ENCODE measurements at regions not wholly inside any gene's neighbourhood (a gene's known extent, or its start where the extent isn't known, plus 50 kb on each side); places are given as distances from the start of the nearest gene placed in this dataset.

DNA sequence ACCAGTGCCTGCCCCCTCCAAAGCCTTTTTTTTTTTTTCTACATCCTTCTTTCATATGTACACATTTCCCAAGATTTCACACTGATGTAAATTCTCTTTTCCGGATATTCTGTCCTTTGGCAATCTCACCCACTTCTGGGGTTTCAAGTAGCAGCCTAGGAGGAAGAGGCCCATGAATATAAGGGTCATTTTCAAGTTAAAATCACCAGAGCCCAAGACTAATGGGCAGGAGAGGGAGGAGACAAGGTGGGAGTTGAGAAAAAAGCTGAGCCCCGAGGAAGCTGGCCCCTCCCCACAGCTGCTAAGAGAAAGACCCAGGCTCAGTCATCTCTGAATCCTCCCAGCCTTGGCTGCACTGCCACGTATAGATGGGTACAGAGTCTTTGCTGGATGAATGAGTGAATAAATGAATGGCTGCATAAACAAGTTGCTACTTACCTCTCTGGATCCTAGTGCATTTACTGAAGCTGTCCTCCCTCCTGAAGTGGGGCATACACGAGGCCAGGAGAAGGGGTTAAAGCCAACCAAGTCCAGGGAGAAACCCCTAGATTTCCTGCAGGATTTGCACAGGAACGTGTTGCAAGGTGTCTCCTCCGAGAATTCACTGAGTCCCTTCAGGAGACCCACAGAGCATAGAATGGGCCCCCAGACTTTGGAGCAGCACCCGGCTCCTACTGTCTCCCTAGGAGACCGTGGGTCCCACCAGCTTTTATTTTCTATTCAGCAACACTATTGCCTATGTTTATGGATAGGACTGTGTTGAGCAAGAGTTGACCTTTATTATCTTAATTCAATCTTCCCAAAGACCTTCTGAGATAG lies 100.8 kb upstream of the LIPC start:
- DNase-seq = no peak

DNA sequence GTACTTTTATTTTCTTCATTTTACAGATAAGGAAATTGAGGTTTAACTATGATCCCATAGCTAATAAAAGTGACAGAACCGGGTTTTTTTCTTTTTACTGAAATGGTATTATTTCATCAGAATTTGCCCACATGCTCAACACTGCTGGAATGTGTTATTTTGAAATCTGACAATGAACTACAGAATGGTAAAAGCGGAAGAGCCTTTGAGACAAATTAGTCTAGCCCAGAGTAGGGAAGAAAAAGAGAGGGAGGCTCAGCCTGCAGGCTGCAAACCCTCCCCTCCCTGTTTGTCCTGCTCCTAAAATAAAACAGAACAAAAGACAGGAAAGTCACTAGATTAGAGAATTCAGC lies 100.3 kb upstream of the LIPC start:
- DNase-seq = no peak

DNA sequence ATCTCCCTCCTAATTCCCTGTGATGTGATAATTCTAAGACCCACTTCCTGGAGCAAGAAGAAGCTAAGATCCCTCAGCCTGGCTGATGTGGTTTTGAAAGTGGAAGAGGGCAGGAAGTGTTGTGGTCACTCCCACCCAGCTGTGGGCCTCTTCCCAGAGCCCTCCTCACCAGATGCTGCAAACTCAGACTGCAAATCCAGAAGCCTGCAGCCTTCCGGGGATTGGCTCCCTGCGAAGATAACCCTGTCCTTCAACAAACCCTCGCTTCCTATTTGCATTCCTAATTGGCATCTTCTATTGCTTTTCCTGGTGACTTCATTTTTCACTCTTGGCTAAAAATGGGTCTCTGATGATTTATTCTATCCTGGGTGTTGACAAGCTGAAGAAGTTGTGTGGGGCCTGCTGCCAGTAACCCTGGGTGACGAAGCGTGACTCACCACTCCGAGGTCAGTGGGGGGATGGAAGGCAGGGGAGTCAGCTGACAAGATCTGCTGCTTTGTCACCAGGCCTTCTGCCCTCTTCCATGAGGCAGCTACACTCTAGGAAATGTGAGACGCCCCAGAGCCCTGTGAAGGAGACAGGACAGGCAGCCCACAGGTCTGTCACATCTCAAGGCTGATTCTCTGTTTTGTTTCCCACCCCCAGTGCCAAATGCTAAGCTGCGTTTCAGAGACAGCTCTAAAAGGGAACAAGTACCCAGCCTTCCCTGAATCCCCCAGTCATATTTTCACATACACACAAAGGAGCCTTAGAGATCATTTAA lies 99.7 kb upstream of the LIPC start:
- DNase-seq = peak; percentile 97

DNA sequence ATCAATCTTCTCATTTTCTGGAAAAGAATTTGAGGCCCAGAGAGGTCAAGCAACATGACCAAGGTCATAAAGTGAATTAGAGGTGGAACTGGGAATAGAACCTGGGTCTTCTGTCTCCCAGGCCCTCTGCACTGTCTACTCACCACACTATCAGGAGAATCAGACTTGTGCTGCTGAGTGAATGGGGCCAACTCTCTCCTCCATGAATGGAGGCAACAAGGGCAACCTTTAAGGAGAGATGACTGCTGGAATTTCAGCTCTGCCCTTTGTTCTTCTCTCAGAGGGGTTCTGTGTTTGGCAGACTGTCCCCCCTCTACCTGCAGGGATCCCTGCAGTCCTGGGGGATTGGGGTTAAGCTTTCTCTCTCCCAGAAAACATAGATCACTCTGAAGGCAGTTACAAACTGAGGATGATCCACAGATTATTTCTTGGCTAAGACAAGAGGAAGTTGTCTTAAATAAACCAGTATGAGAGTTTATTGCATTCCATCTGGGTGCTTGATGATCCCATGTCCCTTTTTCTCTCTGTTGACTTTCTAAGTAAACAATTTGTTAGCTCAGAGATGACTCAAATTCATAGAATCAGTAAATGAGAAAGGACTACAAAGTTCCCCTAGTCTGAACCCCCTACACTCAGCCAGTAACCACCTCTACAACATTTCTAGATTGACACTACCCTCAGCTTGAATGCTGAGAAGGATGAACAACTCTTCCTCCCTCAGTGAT lies 99.0 kb upstream of the LIPC start:
- no peak for DNase-seq

DNA sequence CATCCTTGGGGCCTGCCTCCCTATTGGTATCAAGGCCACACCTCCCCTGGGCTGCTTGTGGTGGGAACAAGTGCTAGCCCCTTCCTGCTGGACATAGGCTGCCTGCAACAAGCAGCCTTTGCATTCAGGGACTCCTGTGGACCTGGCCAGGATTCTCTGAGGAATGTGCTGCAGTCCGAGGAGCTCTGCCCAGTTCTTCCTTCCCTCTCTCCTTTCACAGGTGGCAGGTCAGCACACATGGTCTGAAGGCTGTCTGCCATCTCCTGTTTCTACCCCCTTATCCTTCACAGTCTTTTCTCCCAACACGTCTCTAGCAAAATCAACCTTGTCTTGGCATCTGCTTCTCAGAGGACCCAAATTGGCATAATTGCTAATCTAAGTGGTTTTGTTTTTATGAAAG lies 97.0 kb upstream of the LIPC start:
- DNase-seq = no peak

DNA sequence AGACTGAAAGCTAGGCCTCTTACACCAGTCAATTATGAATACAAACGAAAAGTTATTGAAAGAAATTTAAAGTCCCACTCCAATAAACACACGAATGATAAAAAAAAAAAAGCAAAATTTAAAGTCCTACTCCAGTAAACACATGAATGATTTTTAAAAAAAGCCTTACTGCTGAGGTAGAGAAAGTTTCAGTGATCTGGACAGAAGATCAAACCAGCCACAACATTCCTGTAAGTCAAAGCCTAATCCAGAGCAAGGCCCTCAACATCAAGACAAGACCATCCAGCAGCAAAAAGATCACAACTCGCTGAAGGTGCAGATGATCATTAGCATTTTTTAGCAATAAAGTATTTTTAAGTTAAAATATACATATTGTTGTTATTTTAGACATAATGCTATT lies 95.6 kb upstream of the LIPC start:
- DNase-seq = no peak

DNA sequence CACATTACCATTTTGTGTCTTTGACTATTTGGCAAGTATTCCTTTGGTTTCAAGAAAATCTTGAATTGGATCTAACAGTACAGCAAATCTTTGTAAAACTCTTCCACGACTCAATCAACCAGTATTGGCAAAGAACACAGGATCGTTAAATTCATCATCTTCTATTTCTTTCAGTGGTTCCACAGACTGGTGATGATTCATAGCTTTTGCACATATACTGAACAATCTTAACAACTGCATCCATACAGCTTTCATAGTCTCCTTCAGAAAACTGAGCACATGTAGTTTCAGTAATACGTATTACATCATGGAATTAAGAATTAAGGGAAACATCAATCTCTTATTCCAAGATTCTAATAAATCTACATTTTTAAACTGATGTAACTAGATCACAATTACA lies 91.6 kb upstream of the LIPC start:
- DNase-seq = no peak

DNA sequence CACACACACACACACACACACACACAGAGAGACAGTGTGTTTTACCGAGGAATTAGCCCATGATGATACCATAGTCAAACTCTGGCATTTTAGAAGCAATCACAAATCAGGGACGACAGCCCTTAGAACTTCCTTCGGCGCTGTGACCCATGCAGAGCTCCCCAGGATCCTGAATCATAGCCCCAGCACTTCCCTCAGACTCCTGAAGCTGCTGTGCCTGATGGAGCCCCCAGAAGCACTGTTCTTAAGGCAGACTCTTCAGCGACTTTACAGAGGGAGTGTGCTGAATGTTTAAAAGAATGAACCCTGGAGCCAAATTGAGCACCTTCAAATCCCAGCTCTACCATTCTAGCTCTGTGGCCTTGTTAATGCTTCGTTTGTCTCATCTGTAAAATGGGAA lies 89.3 kb upstream of the LIPC start:
- no peak for DNase-seq

DNA sequence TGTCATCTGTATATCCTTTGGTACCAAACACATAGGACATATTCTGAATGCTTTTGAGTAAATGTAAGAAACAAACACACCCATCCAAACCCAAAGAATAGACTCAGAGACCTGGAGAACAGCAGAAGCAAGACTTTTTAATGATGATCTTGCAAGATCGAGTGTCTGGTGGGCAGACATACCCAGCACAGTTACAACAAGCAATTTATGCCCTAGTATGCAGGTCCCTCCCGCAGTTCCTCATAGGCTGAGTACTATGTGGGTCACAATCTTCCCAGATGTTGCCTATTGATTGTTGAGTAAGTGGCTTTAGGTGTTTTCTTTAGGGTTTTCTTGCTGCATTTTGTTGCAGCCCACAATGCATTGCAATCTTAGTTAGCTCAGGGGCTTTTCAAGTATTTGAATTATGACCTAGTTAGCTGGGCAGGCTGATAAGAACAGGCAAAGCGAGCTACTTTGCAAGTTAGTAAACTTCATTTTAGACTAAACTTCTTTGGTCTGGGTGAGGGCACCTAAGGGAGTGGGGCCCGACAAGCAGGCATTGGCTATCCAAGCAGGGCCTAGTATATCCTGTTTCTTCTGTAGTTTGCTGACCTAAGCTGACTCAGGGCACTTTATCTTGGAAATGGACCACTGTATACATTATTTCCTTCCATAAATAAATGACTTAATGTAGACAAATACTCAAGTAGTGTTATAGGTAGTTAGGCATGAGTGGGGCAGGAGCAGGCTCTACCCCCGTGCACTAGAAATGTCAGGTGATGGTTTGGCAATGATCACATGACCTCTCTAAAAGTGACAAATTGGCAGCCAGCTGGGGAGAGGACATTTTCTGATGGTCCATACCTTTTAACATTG lies 87.3 kb upstream of the LIPC start:
- DNase-seq = no peak

DNA sequence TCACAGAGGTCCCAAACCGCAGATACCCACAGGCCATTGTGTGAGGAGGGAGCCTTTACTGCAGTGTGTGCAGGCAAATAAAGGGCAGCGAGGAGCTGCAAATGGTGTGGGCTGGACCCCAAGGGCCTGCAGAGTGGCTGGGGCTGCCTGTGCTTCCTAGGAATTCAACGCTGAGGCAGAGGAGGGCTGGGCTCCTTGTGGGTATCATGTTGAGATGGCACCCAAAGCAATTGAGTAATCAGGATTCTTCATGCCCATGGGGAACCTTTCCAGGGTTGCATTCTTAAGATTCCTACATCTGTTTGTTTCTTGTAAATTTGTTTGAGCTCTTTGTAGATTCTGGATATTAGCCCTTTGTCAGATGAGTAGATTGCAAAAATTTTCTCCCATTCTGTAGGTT lies 85.4 kb upstream of the LIPC start:
- DNase-seq = no peak

DNA sequence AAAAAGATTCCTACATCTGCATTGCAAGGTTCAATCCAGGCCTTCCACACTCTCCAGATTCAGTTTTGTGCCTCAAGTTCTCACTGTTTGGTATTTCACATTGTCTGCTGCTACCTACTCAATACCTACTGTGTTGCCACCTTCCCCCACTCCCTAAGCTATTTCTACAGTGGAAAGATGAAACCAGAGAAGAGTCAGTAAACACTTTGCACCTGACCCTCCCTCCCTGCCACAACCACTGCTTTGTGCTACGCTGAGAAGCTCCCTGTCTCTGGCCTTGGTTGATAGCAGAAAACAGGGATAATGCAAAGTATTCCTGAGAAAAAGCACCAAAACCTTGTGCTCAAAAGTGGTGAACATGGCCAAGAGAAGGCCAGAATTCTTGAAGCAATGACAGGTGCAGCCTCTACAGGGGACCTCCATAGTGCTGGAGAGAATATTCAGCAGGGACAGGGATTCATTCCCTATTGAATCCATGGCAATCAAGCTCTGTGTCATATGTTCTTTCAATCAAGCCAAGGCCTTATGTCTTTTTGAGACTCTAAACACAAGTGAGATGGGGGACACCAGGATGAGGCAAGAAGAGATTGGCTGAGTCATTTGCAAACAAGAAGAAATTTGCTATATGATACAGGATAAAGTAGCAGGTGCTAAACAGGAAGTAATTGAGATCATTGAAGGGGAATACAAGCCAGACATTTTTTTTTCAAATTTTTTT lies 83.5 kb upstream of the LIPC start:
- peak; percentile 7 for DNase-seq

DNA sequence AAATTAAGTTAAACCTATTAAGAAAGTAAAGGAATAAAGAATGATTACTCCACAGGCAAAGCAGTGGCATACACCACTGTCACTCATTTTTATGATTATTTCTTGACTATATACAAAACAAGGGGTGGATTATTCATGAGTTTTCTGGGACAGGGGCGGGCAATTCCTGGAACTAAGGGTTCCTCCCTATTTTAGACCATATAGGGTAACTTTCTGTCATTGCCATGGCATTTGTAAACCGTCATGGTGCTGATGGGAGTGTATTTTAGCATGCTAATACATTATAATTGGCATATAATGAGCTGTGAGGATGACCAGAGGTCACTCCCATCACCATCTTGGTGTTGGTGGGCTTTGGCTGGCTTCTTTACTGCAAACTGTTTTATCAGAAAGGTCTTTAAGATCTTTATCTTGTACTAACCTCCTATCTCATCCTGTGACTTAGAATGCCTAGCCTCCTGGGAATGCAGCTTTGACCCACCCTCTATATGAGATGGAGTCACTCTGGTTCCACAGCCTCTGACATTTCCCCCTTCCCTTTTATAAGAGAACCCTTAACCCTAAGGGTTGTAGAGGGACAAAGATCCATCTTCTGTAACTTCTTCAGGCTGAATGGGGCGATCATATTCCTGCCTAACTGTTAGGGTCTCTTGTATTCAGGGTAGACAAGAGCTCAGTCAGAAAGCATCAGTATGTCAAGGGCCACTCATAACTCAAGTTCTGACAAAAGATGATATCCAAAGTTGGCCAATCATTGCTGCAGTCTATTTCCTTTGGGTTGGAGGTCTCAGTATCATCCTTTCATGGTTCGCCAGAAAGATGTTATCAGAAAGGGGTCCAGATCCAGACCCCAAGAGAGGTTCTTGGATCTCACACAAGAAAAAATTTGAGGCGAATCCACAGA lies 79.5 kb upstream of the LIPC start:
- no peak for DNase-seq

DNA sequence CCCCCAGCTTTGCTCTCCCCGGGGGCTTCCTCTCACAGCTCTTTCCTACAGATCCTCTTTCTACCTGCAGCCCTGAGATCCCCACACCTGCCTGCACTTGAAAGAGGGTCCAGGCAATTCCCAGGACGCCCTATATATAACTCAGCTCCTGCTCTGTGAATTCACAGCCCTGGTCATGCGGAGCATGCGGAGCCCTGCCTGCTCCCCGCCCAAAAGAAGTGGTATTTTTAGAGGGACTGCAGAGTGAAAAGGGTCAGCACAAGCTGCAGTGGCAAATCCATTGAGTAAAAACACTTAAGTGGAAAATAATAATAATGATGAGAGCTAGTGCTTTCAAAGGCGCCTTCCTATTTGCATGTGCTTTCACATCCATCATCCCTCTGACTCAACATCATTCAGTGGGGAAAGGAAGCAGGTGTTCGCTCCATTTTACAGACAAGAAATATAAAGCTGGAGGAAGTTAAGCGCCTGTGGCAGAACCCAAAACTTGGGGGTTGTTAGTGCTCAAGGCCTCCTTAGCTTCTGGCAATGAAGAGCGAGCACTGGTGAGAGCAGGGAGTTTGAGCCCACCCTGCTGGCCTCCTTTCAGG lies 76.3 kb upstream of the LIPC start:
- peak; percentile 68 for DNase-seq

DNA sequence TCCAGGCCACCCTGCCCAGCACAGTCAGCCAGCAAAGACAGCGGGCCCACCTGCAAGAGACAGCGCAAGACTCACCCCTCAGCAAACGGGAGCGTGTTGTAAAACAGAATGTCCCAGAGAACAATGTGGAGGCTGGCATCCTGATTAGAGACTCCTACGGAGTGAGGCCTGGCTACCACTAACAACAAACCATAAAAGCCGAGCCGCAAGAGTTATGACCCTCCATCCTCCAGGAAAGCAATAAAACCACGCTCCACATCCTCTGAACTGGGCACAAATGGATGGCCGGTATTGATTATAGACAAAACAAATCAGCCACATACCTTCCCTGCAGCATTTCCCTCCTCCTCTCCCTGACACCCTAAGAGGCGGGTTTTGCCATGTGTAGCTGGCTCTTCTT lies 75.8 kb upstream of the LIPC start:
- no peak for DNase-seq

DNA sequence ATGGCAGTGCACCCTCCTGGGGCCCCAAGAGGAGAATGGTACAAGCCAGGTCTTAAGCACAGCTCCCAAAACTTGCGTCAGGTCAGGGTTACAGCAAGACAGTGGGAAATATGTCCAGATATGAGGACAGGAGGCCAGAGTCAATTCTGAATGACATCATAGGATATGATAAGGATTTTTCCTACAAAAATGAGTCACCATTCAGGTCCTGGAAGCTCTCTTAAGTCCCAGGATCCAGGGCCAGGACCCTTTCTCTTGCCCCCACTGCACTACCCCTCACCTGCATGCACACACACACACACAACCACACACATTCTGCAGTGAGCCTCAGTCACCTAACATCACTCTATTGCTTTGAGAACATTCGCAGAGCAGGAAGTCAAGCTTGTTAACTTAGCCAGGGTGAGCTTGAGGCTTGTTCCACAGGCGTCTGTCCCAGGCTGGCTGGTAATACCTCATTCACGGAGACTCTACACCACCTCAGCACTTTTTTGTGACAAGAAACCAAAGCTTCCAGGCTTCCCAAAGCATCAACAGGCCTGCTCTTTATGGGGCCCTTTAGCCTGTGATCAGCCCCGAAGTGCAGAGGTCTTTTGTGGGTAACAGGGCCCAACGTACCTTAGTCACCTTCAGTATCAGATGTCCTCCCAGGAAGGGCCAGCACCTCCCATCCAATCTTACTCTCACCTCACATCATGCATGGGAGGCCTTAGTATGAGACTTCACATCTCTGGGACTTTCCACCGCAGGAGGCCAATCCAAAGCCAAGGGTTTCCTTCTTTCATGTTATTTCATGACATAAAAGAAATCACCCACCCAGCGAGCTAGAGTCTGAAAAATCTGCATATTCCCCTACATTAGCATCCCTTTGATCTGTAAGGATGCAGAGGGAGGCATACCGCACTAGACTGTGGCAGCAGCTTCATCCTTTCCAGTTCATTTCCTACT lies 74.0 kb upstream of the LIPC start:
- no peak for DNase-seq

DNA sequence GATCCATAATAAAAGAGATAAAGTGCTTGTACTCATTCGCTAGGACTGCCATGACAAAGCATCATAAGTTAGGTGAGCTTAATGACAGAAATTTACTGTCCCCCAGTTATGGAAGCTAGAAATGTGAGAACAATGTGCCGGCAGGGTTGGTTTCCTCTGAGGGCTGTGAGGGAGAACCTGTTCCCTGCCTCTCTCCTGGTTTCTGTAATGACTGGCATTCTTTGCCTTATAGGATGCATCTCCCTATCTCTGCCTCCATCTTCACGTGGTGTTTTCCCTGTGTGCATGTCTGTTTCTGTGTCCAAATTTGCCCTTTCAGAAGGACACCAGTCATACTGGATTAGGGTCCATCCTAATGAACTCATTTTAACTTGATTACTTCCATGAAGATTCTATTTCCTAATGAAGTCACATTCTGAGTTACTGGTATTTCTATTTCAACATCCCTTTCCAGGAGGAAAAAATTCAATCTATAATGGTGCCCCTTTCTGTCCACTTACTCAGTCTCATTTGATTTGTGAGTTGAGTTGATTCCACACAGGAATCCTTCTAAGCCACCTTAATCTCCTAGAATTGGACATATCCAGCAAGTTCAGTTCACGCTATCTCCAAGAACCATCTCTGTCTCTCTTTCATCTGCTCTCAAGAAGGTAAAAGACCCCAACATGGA lies 71.2 kb upstream of the LIPC start:
- no peak for DNase-seq

DNA sequence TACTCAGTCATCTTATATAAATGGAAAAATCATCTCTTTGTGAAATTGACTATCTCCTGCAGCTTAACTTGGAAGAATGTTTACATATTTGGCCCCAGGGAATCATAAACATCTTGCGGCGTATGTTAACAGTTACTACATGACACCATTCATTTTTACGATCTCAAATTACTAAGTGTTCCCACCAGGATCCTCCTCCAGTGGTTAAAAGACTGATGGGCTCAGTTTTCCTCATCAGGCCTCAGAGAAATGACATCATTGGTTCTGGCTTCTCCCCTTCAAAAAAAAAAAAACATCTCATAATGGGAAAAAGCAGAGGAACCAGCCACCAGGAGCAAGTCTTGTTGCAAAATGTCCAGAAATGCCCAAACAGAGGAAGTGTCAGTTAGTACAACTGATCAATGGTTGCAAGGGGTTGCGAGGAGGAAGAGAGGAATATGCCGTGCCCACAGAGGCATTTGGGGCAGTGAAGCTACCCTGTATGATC lies 70.5 kb upstream of the LIPC start:
- no peak for DNase-seq

DNA sequence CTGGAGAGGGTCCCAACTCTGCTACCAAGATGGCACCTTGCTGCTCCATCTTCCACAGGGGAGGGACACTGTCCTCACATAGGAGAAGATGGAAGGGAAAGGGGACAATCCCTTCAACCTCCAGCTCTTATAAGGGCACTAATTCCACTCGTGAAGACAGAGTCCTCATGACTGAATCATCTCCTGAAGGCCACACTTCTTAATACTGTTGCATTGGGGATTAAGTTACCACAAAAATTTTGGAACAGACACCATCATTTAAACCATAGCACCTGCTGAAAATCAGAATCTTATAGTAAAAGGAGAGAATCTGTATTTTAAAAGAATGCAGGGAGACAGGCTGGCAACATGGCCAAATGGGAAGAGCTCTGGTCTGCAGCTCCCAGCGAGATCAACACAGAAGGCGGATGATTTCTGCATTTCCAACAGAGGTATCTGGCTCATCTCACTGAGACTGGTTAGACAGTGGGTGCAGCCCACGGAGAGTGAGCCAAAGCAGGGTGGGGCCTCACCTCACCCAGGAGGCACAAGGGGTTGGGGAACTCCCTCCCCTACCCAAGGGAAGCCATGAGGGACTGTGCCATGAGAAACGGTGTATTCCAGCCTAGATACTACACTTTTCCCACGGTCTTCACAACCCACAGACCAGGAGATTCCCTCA lies 69.4 kb upstream of the LIPC start:
- DNase-seq = no peak
